ENCODE measurements at regions not wholly inside any gene's neighbourhood (a gene's known extent, or its start where the extent isn't known, plus 50 kb on each side); places are given as distances from the start of the nearest gene placed in this dataset.
A peak's percentile ranks its signal among the peaks of the same experiment; 100 is the strongest.
"Not testable (repeated sequence)": the region's sequence is repeated elsewhere in the genome, so short reads cannot be mapped to it uniquely, and the experiment has no call there.

- not testable (repeated sequence) for H3K9me3 ChIP-seq, H3K4me1 ChIP-seq, H3K27ac ChIP-seq, H3K36me3 ChIP-seq, H3K4me3 ChIP-seq, H3K27me3 ChIP-seq
- WGBS, 2 donors (ENCODE audit: low coverage in 1 of 2), result no CpG with 5 or more reads among the region's 3 CpGs
- ATAC-seq, result peak; percentile 74
Observed at GRCh38 chr2:109976319-109976718, 77.8 kb downstream of the LIMS3 start.

DNA sequence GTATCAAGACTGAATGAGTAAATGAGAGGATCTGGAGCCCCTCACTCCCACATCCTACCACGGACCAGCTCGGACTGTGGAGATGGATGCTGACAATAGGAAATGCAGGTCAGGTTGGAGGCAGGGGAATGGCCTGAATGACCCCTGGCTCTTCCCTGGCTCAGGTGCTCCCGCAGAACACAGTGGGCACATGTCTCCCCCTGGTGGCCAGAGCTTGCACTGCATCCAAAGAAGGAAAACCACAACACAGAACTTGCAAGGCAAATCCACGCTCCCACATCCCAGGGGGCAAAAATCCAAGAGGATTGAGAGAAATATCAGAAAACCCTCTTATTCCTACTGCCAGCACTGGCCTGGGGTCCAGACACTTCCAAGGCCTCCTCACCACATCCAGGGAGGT lies 82.3 kb downstream of the LIMS3 start:
- WGBS, 2 donors (ENCODE audit: low coverage in 1 of 2), result no CpG with 5 or more reads among the region's 4 CpGs
- H3K36me3 ChIP-seq, H3K27ac ChIP-seq, ATAC-seq, H3K9me3 ChIP-seq, H3K27me3 ChIP-seq, H3K4me3 ChIP-seq, H3K4me1 ChIP-seq: not testable (repeated sequence)

DNA sequence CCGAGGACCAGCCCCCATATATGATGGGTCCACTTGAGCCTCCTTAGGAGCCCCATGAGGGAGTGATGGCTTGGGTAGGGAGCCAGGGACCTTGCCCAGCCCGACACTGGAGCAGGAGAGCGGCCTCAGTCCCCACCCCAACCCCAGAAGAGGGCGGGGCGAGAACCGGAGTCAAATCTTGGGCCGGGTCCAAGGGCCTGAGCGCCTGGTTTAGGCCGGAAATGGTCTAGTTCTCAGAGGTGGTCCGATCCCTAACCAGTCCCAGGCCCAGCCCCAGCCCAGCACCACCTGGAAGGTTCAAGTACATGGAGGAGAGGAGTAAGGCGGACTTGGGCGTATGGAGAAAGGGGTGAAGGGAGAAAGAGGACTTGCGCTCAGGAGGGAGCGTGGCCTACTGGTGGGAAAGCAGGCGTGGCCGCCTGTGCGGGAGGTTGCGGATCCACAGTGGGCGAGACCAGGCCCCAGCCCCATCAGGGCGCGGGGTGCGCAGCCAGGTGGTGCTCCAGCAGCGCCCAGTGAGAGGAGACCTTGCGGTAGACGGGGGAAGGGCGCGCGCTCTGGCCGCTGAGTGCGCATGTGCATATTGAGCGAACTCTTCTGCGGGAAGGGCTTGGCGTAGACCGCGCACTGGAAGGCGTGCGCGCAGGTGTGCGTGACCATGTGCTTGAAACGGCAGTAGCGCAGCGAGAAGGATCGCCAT lies 88.1 kb downstream of the LIMS3 start:
- H3K9me3 ChIP-seq, H3K36me3 ChIP-seq, H3K4me3 ChIP-seq, H3K27ac ChIP-seq, H3K27me3 ChIP-seq, H3K4me1 ChIP-seq: not testable (repeated sequence)
- no CpG with 5 or more reads among the region's 43 CpGs for WGBS, 2 donors (ENCODE audit: low coverage in 1 of 2)
- ATAC-seq, result peak; percentile 51

GRCh38 chr2:109987089-109987420 lies 88.6 kb downstream of the LIMS3 start:
- not testable (repeated sequence) for H3K4me3 ChIP-seq, H3K36me3 ChIP-seq, H3K27ac ChIP-seq, H3K27me3 ChIP-seq, H3K9me3 ChIP-seq, H3K4me1 ChIP-seq, ATAC-seq
- no CpG with 5 or more reads among the region's 22 CpGs for WGBS, 2 donors (ENCODE audit: low coverage in 1 of 2)

DNA sequence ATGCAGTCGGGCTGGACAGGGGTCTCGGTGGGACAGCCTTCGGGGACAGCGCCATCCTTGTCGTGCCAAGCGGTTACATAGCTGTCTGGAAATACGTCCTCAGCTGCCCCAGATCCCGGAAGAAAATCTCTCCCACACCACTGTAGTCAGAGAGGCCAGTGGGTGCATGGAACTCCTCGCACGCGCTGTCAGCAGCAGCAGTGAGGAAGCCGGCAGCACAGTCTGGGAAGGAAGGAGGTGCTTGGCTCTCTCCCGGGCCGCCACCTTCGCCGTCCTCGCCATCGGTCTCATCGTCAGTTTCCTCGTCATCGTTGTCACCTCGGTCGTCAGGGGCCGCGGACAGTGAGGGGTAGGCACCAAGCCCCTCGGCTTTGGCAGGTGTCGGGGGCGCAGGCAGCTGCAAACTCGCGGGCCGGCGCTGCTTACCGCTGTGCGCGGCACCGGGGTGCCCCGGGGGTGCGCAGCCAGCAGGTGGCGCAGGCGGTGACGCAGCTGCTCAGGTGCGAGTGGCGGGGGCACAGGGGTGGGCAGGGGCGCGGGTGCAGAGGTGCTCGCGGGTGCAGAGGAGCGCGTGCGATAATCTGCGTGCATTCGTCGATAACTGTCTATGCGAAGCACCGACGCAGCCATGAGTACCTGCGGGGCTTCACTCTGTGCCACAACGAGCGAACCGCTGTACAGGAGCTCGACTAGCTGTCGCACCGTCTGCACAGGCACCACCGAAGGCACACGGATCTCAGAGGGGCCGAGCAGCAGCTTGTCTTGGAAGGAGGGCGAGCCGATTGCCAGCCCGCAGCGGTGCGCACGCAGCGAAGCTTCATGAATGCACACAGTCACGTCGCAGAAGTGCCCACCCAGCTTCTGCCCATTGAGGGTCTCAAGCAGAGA lies 89.2 kb downstream of the LIMS3 start:
- not testable (repeated sequence) for H3K9me3 ChIP-seq

GRCh38 chr2:109999395-109999794 lies 100.9 kb downstream of the LIMS3 start:
- not testable (repeated sequence) for H3K4me1 ChIP-seq, H3K4me3 ChIP-seq, H3K27me3 ChIP-seq, H3K27ac ChIP-seq, ATAC-seq, H3K36me3 ChIP-seq, H3K9me3 ChIP-seq

More for the DNA sequence above, 89.2 kb downstream of the LIMS3 start:
- no CpG with 5 or more reads among the region's 75 CpGs for WGBS, 2 donors (ENCODE audit: low coverage in 1 of 2)
- H3K27ac ChIP-seq, H3K36me3 ChIP-seq, H3K27me3 ChIP-seq, H3K4me1 ChIP-seq, H3K4me3 ChIP-seq: not testable (repeated sequence)
- peak; percentile 80 for ATAC-seq

GRCh38 chr2:110002502-110002901 lies 104.0 kb downstream of the LIMS3 start:
- H3K4me3 ChIP-seq, H3K36me3 ChIP-seq, H3K4me1 ChIP-seq, ATAC-seq, H3K9me3 ChIP-seq, H3K27ac ChIP-seq, H3K27me3 ChIP-seq: not testable (repeated sequence)
- WGBS, 2 donors (ENCODE audit: low coverage in 1 of 2), result no CpG with 5 or more reads among the region's 2 CpGs

DNA sequence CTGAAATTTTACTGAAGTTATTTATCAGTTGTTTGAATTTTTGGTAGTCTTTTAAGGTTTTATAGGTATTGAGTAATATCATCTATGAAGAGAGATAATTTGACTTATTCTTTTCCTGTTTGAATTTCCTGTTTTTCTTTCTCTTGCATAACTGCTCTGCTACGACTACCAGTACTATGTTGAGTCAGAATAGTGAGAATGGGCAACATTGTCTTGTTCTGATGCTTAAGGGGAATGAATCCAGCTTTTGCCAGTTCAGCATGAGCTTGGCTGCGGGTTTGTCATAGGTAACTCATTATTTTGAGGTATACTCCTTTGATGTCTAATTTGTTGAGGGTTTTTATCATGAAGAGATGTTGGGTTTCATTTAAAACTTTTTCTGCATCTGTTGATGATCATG lies 102.2 kb downstream of the MALL start:
- ATAC-seq, H3K27me3 ChIP-seq, H3K9me3 ChIP-seq, H3K4me3 ChIP-seq, H3K36me3 ChIP-seq, H3K4me1 ChIP-seq, H3K27ac ChIP-seq: not testable (repeated sequence)
- no CpG with 5 or more reads among the region's 2 CpGs for WGBS, 2 donors (ENCODE audit: low coverage in 1 of 2)

- not testable (repeated sequence) for H3K4me1 ChIP-seq, H3K27me3 ChIP-seq, H3K27ac ChIP-seq, H3K4me3 ChIP-seq, ATAC-seq, H3K9me3 ChIP-seq, H3K36me3 ChIP-seq
- no CpG with 5 or more reads among the region's 5 CpGs for WGBS, 2 donors (ENCODE audit: low coverage in 1 of 2)
Observed at GRCh38 chr2:110016381-110017092, 99.1 kb downstream of the MALL start.

GRCh38 chr2:110020269-110020668 lies 95.4 kb downstream of the MALL start:
- not testable (repeated sequence) for H3K4me3 ChIP-seq, H3K27ac ChIP-seq, H3K27me3 ChIP-seq, H3K4me1 ChIP-seq, H3K36me3 ChIP-seq, ATAC-seq, H3K9me3 ChIP-seq

DNA sequence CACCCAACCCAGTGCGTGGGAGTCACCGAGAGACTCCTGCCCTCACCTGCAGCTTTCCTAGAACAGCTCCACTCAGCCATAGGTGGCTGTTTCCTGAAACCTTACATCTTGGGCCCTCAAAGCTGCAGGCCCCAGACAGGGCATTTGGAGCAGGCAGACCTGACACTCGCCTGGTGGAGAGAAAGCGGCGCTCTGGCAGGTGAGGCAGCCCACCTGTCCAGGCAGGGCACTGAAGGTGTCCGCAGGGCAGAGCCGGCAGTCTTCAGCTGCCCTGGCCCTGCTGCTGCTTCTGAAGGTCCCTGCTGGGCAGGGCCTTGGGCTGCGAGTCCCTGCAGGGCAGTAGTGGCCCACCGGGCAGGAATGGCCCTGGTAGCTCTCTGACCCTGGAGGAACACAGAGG lies 93.3 kb downstream of the MALL start:
- H3K27ac ChIP-seq, H3K4me1 ChIP-seq, ATAC-seq, H3K27me3 ChIP-seq, H3K36me3 ChIP-seq, H3K9me3 ChIP-seq, H3K4me3 ChIP-seq: not testable (repeated sequence)
- no CpG with 5 or more reads among the region's 9 CpGs for WGBS, 2 donors (ENCODE audit: low coverage in 1 of 2)

GRCh38 chr2:110026126-110026785 lies 89.4 kb downstream of the MALL start:
- H3K4me1 ChIP-seq, H3K27ac ChIP-seq, H3K27me3 ChIP-seq, ATAC-seq, H3K36me3 ChIP-seq, H3K9me3 ChIP-seq, H3K4me3 ChIP-seq: not testable (repeated sequence)
- no CpG with 5 or more reads among the region's 8 CpGs for WGBS, 2 donors (ENCODE audit: low coverage in 1 of 2)

DNA sequence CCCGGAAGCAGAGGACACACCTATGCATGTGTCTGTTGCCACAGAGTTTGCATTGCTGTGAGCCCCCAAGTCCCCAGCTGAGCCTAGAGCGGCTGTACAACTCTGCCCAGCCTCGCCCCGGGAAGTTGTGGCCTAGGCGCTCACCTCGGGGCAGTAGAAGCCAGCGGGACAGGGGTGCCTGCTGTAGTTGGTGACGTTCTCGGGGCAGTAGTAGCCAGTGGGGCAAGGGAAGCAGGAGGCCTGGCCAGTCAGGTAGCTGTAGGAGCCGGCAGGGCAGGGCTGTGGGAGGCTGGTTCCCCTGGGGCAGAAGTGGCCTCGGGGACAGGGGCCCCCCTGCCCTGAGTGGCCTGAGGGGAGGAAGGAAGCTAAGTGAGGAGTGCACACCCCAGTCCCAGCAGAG lies 87.2 kb downstream of the MALL start:
- 80% methylated on average over 1 of the region's 11 CpGs; no CpG with 5 or more reads in 1 of the 2 donors for WGBS, 2 donors (ENCODE audit: low coverage in 1 of 2)
- H3K4me3 ChIP-seq, result not testable (repeated sequence)

More for the DNA sequence above, 87.2 kb downstream of the MALL start:
- H3K9me3 ChIP-seq, ATAC-seq, H3K27me3 ChIP-seq, H3K36me3 ChIP-seq, H3K27ac ChIP-seq, H3K4me1 ChIP-seq: not testable (repeated sequence)
